BJ (cell line): ENCODE measurements at regions not wholly inside any gene's neighbourhood (a gene's known extent, or its start where the extent isn't known, plus 50 kb on each side); places are given as distances from the start of the nearest gene placed in this dataset.
"Not testable (repeated sequence)": the region's sequence is repeated elsewhere in the genome, so short reads cannot be mapped to it uniquely, and the experiment has no call there.

Experiments used
- CTCF ChIA-PET: fragments of 350-600 bp; formaldehyde crosslinking; extraction: SDS; loops from one replicate; lab custom pipeline; 2021; ENCODE audit warnings: antibody characterized with exemption, inconsistent platforms; lab: Yijun Ruan, JAX
- POLR2A ChIA-PET: fragments of 300-600 bp; sonication (Branson Sonifier 250); formaldehyde crosslinking; extraction: SDS; loops from one replicate; lab custom pipeline; 2021; ENCODE audit warnings: antibody characterized with exemption; lab: Charles Lee
- DNase-seq: peaks from one replicate; pipeline ENCODE4 v3.0.0-alpha.2; 2011; ENCODE audit warnings: low read depth
- H3K27me3 ChIP-seq: 2 replicates; pipeline ENCODE4 v1.6.0; 2011; ENCODE audit warnings: low read length; ENCODE audit not compliant: control insufficient read depth, insufficient read depth
- H3K36me3 ChIP-seq: 2 replicates; pipeline ENCODE4 v1.5.1; 2011; ENCODE audit warnings: low read length; ENCODE audit not compliant: control insufficient read depth, insufficient read depth
- H3K4me3 ChIP-seq: 2 replicates; pipeline ENCODE4 v1.5.1; 2011; ENCODE audit warnings: low read depth, mild to moderate bottlenecking, control low read depth, low read length
- TF ChIP-seq, protein P1 (sequence below): IDR thresholded peaks from 2 replicates; pipeline ENCODE4 v1.5.1; 2011; ENCODE audit warnings: low read depth, mild to moderate bottlenecking, control low read depth, inconsistent platforms, low read length, moderate library complexity; ENCODE audit not compliant: insufficient read depth

- CTCF ChIA-PET, POLR2A ChIA-PET, H3K27me3 ChIP-seq, DNase-seq, H3K36me3 ChIP-seq, H3K4me3 ChIP-seq: not testable (repeated sequence)
Observed at GRCh38 chr18:14295081-14295480, 162.8 kb upstream of the ZNF519 start.

- DNase-seq = no peak
- POLR2A ChIA-PET = no interaction called here
- Histone ChIP-seq H3K36me3 (no peaks in the 10 kb centered on the region), H3K27me3 (no peaks in the 10 kb centered on the region), H3K4me3 (no peak overlapping the region)
- CTCF ChIA-PET = no interaction called here
- TF ChIP-seq, protein P1, sequence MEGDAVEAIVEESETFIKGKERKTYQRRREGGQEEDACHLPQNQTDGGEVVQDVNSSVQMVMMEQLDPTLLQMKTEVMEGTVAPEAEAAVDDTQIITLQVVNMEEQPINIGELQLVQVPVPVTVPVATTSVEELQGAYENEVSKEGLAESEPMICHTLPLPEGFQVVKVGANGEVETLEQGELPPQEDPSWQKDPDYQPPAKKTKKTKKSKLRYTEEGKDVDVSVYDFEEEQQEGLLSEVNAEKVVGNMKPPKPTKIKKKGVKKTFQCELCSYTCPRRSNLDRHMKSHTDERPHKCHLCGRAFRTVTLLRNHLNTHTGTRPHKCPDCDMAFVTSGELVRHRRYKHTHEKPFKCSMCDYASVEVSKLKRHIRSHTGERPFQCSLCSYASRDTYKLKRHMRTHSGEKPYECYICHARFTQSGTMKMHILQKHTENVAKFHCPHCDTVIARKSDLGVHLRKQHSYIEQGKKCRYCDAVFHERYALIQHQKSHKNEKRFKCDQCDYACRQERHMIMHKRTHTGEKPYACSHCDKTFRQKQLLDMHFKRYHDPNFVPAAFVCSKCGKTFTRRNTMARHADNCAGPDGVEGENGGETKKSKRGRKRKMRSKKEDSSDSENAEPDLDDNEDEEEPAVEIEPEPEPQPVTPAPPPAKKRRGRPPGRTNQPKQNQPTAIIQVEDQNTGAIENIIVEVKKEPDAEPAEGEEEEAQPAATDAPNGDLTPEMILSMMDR = no peak
Observed at GRCh38 chr18:14285053-14285452, 152.8 kb upstream of the ZNF519 start.

DNA sequence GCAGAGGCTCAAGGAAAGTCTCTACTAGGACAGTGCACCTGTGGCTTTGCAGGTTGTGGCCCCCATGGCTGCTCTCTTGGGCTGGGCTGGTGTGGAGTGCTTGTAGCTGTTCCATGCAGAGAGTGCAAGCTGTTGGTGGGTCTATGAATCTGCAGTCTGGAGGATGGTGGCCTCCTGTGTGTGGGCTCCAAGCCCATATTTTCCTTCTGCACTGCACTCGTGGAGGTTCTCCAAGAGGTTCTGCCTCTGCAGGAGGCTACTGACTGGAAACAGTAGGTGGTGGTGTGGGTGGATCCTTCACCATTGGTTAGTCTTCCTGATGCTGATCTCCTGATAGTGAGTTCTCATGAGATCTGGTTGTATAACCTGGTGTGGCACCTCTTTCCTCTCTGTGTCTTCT lies 143.2 kb upstream of the ZNF519 start:
- H3K4me3 ChIP-seq, DNase-seq, CTCF ChIA-PET, POLR2A ChIA-PET, H3K36me3 ChIP-seq, H3K27me3 ChIP-seq: not testable (repeated sequence)

DNA sequence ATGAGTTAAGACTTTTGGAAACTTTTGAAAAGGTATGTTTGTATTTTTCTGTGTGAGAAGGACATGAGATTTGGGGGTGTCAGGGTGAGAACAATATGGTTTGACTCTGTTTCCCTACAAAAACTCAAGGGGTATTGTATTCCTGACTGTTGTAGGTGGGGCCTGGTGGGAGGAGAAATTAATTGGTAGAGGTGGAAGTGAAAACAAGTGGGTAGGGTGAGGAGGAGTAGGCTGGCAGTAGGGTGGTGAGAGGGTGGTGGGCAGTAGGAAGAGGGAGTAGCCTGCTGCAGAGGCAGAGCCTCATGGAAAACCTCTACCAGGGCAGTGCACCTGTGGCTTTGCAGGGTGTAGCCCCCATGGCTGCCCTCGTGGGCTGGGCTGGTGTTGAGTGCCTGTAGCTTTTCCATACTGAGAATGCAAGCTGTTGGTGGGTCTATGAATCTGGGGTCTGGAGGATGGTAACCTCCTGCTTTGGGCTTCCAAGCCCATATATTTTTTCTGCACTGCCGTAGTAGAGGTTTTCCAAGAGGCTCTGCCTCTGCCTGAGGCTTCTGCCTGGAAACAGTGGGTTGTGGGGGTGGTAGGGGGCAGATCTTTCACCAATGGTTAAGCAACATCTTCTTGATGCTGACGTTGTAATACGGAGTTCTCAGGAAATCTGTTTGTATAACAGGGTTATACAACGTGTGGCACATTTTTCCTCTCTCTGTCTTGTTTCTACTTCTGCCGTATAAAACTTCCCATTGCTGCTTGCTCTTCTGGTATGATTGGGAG lies 133.6 kb upstream of the ZNF519 start:
- H3K4me3 ChIP-seq, POLR2A ChIA-PET, H3K27me3 ChIP-seq, CTCF ChIA-PET, DNase-seq, H3K36me3 ChIP-seq: not testable (repeated sequence)

DNA sequence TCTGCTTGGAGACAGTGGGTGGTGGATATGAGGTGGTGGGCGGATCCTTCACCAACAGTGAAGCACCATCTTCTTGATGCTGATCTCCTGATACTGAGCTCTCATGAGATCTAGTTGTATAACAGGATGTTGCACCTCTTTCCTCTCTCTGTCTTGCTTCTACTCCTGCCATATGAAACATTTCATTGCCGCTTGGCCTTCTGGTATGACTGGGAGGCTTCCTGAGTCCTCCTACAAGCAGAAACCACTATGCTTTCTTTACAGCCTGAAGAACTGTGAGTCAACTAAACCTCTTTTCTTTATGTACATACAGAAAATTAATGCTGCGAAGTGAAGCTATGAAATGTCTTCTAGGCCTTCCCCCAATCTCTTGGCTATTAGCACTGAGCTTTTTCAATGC lies 130.6 kb upstream of the ZNF519 start:
- DNase-seq, H3K27me3 ChIP-seq, POLR2A ChIA-PET, CTCF ChIA-PET, H3K36me3 ChIP-seq, H3K4me3 ChIP-seq: not testable (repeated sequence)

- DNase-seq, H3K27me3 ChIP-seq, H3K4me3 ChIP-seq, POLR2A ChIA-PET, CTCF ChIA-PET, H3K36me3 ChIP-seq: not testable (repeated sequence)
Observed at GRCh38 chr18:14250084-14250677, 117.9 kb upstream of the ZNF519 start.

- CTCF ChIA-PET, H3K4me3 ChIP-seq, H3K36me3 ChIP-seq, POLR2A ChIA-PET, H3K27me3 ChIP-seq, DNase-seq: not testable (repeated sequence)
Observed at GRCh38 chr18:14239224-14239623, 107.0 kb upstream of the ZNF519 start.

- CTCF ChIA-PET, DNase-seq, POLR2A ChIA-PET, H3K4me3 ChIP-seq, H3K27me3 ChIP-seq, H3K36me3 ChIP-seq: not testable (repeated sequence)
Observed at GRCh38 chr18:14236356-14237048, 104.3 kb upstream of the ZNF519 start.

DNA sequence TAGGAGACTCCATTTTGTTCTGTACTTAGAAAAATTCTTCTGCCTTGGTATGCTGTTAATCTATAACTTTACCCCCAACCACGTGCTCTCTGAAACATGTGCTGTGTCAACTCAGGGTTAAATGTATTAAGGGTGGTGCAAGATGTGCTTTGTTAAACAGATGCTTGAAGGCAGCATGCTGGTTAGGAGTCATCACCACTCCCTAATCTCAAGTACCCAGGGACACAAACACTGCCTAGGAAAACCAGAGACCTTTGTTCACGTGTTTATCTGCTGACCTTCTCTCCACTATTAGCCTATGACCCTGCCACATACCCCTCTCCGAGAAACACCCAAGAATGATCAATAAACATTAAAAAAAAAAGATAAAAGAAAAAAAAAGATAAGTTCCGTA lies 93.0 kb upstream of the ZNF519 start:
- POLR2A ChIA-PET = not testable (repeated sequence)

GRCh38 chr18:14224551-14225285 lies 92.5 kb upstream of the ZNF519 start:
- CTCF ChIA-PET, DNase-seq, H3K4me3 ChIP-seq, H3K36me3 ChIP-seq, H3K27me3 ChIP-seq, POLR2A ChIA-PET: not testable (repeated sequence)

More for the DNA sequence above, 93.0 kb upstream of the ZNF519 start:
- H3K4me3 ChIP-seq, H3K36me3 ChIP-seq, H3K27me3 ChIP-seq, CTCF ChIA-PET, DNase-seq: not testable (repeated sequence)

- H3K4me3 ChIP-seq, CTCF ChIA-PET, POLR2A ChIA-PET, H3K36me3 ChIP-seq, DNase-seq, H3K27me3 ChIP-seq: not testable (repeated sequence)
Observed at GRCh38 chr18:14223919-14224318, 91.7 kb upstream of the ZNF519 start.
